Nephron progenitor cell (in vitro differentiated cells): ENCODE measurements at regions not wholly inside any gene's neighbourhood (a gene's known extent, or its start where the extent isn't known, plus 50 kb on each side); places are given as distances from the start of the nearest gene placed in this dataset.

Experiments
- DNase-seq: peaks from one replicate; pipeline ENCODE4 v3.0.0; 2021
- H3K27ac Mint-ChIP-seq: 2 replicates; pipeline ENCODE4 v1.8.0; 2021; ENCODE audit warnings: mild to moderate bottlenecking, moderate library complexity, mixed read lengths
- H3K27me3 Mint-ChIP-seq: 2 replicates; pipeline ENCODE4 v1.8.0; 2021; ENCODE audit warnings: mild to moderate bottlenecking, low read depth, mixed read lengths; ENCODE audit not compliant: poor library complexity
- H3K36me3 Mint-ChIP-seq: 2 replicates; pipeline ENCODE4 v1.8.0; 2021; ENCODE audit warnings: low read depth, mixed read lengths
- H3K4me1 Mint-ChIP-seq: 2 replicates; pipeline ENCODE4 v1.8.0; 2021; ENCODE audit warnings: mixed read lengths
- H3K4me3 Mint-ChIP-seq: 2 replicates; pipeline ENCODE4 v1.8.0; 2021; ENCODE audit warnings: mild to moderate bottlenecking, moderate library complexity, mixed read lengths
- H3K9me3 Mint-ChIP-seq: 2 replicates; pipeline ENCODE4 v1.8.0; 2021; ENCODE audit warnings: mild to moderate bottlenecking, moderate library complexity, mixed read lengths
- TF ChIP-seq, protein P1 (sequence below): fragments of 200-600 bp; sonication (generic); IDR thresholded peaks from 2 replicates; pipeline ENCODE4 v1.5.0; 2021; ENCODE audit warnings: antibody characterized with exemption

DNA sequence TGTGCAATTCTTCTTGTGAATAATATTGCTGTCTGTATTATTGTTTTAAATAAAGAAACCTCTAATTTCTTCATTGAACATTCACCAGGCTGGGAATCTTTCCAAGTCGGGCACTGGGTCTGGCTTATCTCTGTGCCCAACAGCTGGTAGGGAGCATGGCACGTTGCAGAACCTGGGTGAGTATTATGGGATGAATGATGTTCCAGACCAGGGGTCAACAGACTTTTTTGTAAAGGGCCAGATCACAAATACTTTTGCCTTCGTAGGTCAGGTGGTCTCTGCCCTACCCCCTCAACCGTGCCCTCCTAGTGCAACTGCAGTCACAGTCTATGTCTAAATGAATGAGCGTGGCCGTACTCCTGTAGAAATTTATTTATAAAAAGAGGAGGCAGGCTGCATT is 81.6 kb upstream of the FOXQ1 start:
- peaks cover 8% of the 10 kb centered on the region for H3K4me1 Mint-ChIP-seq
- H3K36me3 Mint-ChIP-seq = no peaks in the 10 kb centered on the region
- H3K9me3 Mint-ChIP-seq = no peaks in the 10 kb centered on the region
- TF ChIP-seq, protein P1, sequence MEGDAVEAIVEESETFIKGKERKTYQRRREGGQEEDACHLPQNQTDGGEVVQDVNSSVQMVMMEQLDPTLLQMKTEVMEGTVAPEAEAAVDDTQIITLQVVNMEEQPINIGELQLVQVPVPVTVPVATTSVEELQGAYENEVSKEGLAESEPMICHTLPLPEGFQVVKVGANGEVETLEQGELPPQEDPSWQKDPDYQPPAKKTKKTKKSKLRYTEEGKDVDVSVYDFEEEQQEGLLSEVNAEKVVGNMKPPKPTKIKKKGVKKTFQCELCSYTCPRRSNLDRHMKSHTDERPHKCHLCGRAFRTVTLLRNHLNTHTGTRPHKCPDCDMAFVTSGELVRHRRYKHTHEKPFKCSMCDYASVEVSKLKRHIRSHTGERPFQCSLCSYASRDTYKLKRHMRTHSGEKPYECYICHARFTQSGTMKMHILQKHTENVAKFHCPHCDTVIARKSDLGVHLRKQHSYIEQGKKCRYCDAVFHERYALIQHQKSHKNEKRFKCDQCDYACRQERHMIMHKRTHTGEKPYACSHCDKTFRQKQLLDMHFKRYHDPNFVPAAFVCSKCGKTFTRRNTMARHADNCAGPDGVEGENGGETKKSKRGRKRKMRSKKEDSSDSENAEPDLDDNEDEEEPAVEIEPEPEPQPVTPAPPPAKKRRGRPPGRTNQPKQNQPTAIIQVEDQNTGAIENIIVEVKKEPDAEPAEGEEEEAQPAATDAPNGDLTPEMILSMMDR = no peak
- no peak overlapping the region for H3K4me3 Mint-ChIP-seq
- DNase-seq = no peak
- peaks cover 12% of the 10 kb centered on the region for H3K27me3 Mint-ChIP-seq
- H3K27ac Mint-ChIP-seq = no peak overlapping the region

DNA sequence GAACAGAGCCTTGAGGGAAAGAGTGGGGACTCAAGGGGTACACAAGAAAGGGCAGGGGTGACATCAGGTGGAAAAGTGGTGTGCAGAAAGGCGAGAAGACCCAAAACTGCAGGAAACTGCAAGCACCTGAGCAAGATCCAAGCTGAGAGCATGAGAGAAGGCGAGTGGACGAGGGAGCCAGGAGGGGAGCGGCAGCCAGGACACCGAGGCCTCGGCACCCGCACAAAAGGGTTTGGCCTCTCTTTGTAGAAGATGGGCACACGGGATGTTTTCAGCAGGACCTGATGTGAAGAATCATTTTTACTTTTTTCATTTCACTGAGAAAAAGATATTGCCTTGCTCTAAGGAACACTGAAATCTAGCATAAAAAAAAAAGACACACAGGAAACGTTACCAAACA is 82.1 kb upstream of the FOXQ1 start:
- H3K36me3 Mint-ChIP-seq = no peaks in the 10 kb centered on the region
- no peak overlapping the region for H3K27ac Mint-ChIP-seq
- peaks cover 8% of the 10 kb centered on the region for H3K4me1 Mint-ChIP-seq
- H3K4me3 Mint-ChIP-seq = no peak overlapping the region
- TF ChIP-seq, protein P1 = no peak
- no peak for DNase-seq
- no peaks in the 10 kb centered on the region for H3K9me3 Mint-ChIP-seq
- H3K27me3 Mint-ChIP-seq = peaks cover 10% of the 10 kb centered on the region

DNA sequence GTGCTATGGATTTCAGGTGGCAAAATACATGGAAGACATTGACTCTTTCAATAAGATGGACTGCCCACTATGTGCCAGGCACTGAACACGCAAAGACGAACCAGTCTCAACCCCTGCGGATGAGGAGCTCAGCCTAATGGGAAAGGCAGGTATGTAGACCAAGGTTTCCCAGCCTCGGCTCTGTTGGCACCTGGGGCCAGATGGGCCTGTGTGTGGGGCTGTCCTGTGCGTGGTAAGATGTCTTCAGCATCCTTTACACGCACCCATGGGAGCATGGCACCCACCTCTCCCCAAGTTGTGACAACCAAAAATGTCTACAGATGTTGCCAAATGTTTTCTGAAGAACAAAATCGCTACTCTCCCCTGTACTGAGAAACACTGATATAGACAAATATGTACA is 82.6 kb upstream of the FOXQ1 start:
- no peak for DNase-seq
- TF ChIP-seq, protein P1 = no peak
- peaks cover 8% of the 10 kb centered on the region for H3K4me1 Mint-ChIP-seq
- H3K9me3 Mint-ChIP-seq = no peaks in the 10 kb centered on the region
- H3K27ac Mint-ChIP-seq = no peak overlapping the region
- H3K4me3 Mint-ChIP-seq = no peak overlapping the region
- no peaks in the 10 kb centered on the region for H3K36me3 Mint-ChIP-seq
- H3K27me3 Mint-ChIP-seq = peaks cover 7% of the 10 kb centered on the region

DNA sequence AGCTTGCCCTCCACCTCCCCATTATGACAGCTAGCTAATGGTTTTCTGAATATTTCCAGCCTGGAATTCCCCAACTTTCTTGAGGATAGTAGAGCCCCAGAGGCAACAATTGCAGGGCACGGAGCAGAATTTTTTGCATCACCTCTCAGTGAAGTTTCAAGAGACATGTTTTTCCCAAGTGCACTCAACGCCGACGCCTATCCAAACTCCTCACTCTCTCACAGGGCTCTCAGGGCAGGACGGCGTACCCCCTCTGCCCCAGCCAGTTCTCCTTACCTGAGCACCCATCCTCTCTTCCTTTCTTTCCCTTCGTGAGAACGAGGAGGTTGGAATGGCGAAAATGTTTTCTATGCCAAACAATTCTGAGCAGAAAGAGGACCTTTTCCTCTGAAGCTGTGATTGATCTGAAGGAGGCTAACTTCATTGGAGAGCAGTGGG is 83.1 kb upstream of the FOXQ1 start:
- TF ChIP-seq, protein P1 = no peak
- Mint-ChIP-seq H3K36me3 (no peaks in the 10 kb centered on the region), H3K27ac (no peak overlapping the region), H3K27me3 (peaks cover 7% of the 10 kb centered on the region), H3K4me3 (no peak overlapping the region), H3K9me3 (no peaks in the 10 kb centered on the region), H3K4me1 (peaks cover 8% of the 10 kb centered on the region)
- no peak for DNase-seq

DNA sequence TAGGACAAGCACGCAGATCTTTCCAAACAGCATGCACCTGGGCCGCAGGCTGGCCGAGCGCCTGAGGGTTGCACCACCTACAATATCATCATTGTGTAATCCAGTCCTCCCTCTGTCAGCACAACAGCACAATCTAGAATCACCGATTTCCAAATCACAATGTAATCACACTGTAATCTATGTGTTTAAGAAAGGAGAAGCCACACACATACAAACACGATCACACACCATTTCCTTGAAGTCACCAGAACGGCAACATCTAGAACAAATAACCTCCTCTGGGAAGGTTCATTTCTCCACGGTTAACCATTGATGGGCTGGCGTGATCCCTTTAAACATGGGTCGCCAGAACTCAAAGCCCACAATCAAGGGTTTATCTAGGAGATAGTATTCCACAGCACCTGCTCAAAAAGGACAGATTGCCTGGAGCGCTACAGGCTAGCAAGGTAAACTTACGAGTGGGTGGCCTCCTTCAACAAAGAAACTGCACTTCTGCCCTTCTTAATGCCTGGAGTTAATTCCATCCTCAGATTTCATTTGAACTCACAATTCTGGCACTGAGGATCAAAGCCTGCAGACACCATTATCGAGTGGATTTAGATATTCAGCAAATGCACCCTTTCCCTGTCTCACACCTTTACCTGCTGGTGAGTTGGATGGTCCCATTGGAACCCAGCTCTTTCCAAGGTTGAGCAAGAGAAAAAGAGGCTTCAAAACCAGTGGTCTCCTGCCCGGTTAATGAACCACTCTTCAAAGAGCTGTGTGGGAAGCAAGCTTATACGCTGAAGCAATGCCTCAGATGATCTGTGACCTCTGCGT is 83.8 kb upstream of the FOXQ1 start:
- no peak overlapping the region for H3K4me3 Mint-ChIP-seq
- no peak for DNase-seq
- H3K27me3 Mint-ChIP-seq = peaks cover 7% of the 10 kb centered on the region
- peaks cover 8% of the 10 kb centered on the region for H3K4me1 Mint-ChIP-seq
- TF ChIP-seq, protein P1 = no peak
- no peak overlapping the region for H3K27ac Mint-ChIP-seq
- no peaks in the 10 kb centered on the region for H3K9me3 Mint-ChIP-seq
- H3K36me3 Mint-ChIP-seq = no peaks in the 10 kb centered on the region

DNA sequence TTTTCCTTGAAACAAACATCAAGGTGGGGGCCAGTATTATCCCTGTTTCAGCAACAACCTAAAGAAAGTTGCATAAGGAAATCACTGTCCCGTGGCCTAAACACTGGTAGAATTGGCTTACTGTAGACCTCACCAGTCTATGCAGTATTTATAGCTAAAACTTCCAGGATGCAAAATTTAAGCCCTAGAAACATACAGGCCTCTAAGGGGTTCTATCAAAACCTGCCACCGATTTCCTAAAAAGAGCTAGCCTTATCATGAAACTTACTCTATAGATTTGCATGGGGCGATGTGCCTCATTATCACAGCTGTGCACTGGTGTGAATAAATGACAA is 84.3 kb upstream of the FOXQ1 start:
- peaks cover 9% of the 10 kb centered on the region for H3K27me3 Mint-ChIP-seq
- no peak overlapping the region for H3K4me3 Mint-ChIP-seq
- TF ChIP-seq, protein P1 = no peak
- no peaks in the 10 kb centered on the region for H3K36me3 Mint-ChIP-seq
- H3K27ac Mint-ChIP-seq = no peak overlapping the region
- peaks cover 8% of the 10 kb centered on the region for H3K4me1 Mint-ChIP-seq
- no peaks in the 10 kb centered on the region for H3K9me3 Mint-ChIP-seq
- no peak for DNase-seq
